ENCODE measurements at regions not wholly inside any gene's neighbourhood (a gene's known extent, or its start where the extent isn't known, plus 50 kb on each side); places are given as distances from the start of the nearest gene placed in this dataset.

GRCh38 chr17:73767696-73768095 is 123.5 kb upstream of the SDK2 start:
- H3K4me3 ChIP-seq (ENCODE audit: low read depth, low read length): no peak overlapping the region
- no peak for TF ChIP-seq CTCF (IDR thresholded peaks at IDR 0.05; ENCODE audit: low read depth, low read length)
- no peak for TF ChIP-seq POLR2A (IDR thresholded peaks at IDR 0.05; ENCODE audit: extremely low read depth, insufficient read length)
- TF ChIP-seq MYC (IDR thresholded peaks at IDR 0.05; ENCODE audit: low read depth, low read length): no peak
- TF ChIP-seq, protein P1, sequence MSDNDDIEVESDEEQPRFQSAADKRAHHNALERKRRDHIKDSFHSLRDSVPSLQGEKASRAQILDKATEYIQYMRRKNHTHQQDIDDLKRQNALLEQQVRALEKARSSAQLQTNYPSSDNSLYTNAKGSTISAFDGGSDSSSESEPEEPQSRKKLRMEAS (IDR thresholded peaks at IDR 0.05; ENCODE audit: low read depth, low read length): no peak
- no peak for DNase-seq (ENCODE audit: low read depth)

- no peak for DNase-seq (ENCODE audit: low read depth)
- TF ChIP-seq MYC (IDR thresholded peaks at IDR 0.05; ENCODE audit: low read depth, low read length) (no peak), POLR2A (IDR thresholded peaks at IDR 0.05; ENCODE audit: extremely low read depth, insufficient read length) (no peak), CTCF (IDR thresholded peaks at IDR 0.05; ENCODE audit: low read depth, low read length) (no peak)
- TF ChIP-seq, protein P1 (IDR thresholded peaks at IDR 0.05; ENCODE audit: low read depth, low read length): no peak
- H3K4me3 ChIP-seq (ENCODE audit: low read depth, low read length): no peak overlapping the region
These were observed 124.4 kb upstream of the SDK2 start for GRCh38 chr17:73768691-73769090.

- no peak for DNase-seq (ENCODE audit: low read depth)
- TF ChIP-seq MYC (IDR thresholded peaks at IDR 0.05; ENCODE audit: low read depth, low read length): no peak
- no peak for TF ChIP-seq POLR2A (IDR thresholded peaks at IDR 0.05; ENCODE audit: extremely low read depth, insufficient read length)
- TF ChIP-seq CTCF (IDR thresholded peaks at IDR 0.05; ENCODE audit: low read depth, low read length): no peak
- TF ChIP-seq, protein P1 (IDR thresholded peaks at IDR 0.05; ENCODE audit: low read depth, low read length): no peak
These were observed 125.2 kb upstream of the SDK2 start for GRCh38 chr17:73769479-73769878.

GRCh38 chr17:73770115-73770848 is 126.0 kb upstream of the SDK2 start:
- no peak overlapping the region for H3K4me3 ChIP-seq (ENCODE audit: low read depth, low read length)
- DNase-seq (ENCODE audit: low read depth): no peak
- no peak for TF ChIP-seq MYC (IDR thresholded peaks at IDR 0.05; ENCODE audit: low read depth, low read length)
- no peak for TF ChIP-seq CTCF (IDR thresholded peaks at IDR 0.05; ENCODE audit: low read depth, low read length)
- no peak for TF ChIP-seq POLR2A (IDR thresholded peaks at IDR 0.05; ENCODE audit: extremely low read depth, insufficient read length)
- TF ChIP-seq, protein P1 (IDR thresholded peaks at IDR 0.05; ENCODE audit: low read depth, low read length): no peak

More at GRCh38 chr17:73769479-73769878, 125.2 kb upstream of the SDK2 start:
- H3K4me3 ChIP-seq (ENCODE audit: low read depth, low read length): no peak overlapping the region

DNA sequence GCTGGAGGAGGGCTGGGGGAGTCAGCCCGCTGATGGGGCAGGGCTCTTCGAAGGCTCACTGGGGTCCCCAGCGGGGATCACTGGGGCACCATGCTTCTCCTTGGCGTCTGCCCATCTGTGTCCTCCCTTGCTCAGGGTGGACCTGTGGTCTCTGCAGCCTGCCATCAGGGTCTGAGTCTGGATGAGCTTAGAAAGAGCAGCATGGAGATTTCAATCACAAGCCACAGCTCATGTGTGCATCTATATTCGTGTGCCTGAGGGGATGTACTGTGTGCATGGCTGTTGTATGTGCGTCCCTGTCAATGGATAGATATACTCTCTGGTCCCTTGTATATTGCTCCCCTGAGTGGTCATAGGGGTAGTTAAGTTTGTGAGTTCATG is 126.6 kb upstream of the SDK2 start:
- no peak overlapping the region for H3K4me3 ChIP-seq (ENCODE audit: low read depth, low read length)
- TF ChIP-seq CTCF (IDR thresholded peaks at IDR 0.05; ENCODE audit: low read depth, low read length) (no peak), MYC (IDR thresholded peaks at IDR 0.05; ENCODE audit: low read depth, low read length) (no peak), POLR2A (IDR thresholded peaks at IDR 0.05; ENCODE audit: extremely low read depth, insufficient read length) (no peak)
- TF ChIP-seq, protein P1 (IDR thresholded peaks at IDR 0.05; ENCODE audit: low read depth, low read length): no peak
- no peak for DNase-seq (ENCODE audit: low read depth)
